ENCODE measurements at regions not wholly inside any gene's neighbourhood (a gene's known extent, or its start where the extent isn't known, plus 50 kb on each side); places are given as distances from the start of the nearest gene placed in this dataset.

DNA sequence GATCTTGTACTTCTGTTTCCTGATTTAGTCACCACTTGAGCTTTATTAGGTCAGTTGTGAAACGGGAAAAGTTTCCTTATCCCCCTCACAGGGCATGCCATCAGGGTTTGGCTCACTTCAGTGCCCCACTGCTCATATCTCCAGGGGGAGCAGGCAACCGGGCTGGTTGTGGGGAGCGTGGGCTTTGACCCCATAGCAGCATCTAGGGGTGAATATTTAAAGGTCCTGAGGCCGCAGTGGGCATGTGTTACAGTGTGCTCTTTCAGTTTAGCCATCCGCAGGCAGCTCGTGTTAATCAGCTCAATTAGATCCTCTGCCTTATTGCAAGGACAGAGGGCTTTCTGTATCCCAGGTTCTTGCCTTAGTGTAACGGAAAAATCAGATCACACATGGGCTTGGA lies 71.9 kb downstream of the MRPL46 start:
- Histone ChIP-seq H3K79me2 (ENCODE audit: insufficient read depth) (no peaks in the 10 kb centered on the region), H3K9me3 (no peaks in the 10 kb centered on the region), H3K9ac (no peak overlapping the region), H3K27ac (ENCODE audit: low read depth in 2 of 2, low read length in 1 of 2) (no peak overlapping the region), H3K4me1 (ENCODE audit: control insufficient read depth in 1 of 2, insufficient read depth in 2 of 2, low read depth in 1 of 2, low read length in 1 of 2) (no peaks in the 10 kb centered on the region), H3K27me3 (ENCODE audit: insufficient read depth) (no peaks in the 10 kb centered on the region), H3K9me2 (no peaks in the 10 kb centered on the region), H3K36me3 (replicated peaks in 1 of 2; ENCODE audit: control insufficient read depth in 1 of 2, insufficient read depth in 2 of 2, low read length in 1 of 2) (no peaks in the 10 kb centered on the region), H3F3A (replicated peaks; ENCODE audit: insufficient read depth) (no peaks in the 10 kb centered on the region), H2AFZ (ENCODE audit: low read depth) (no peak overlapping the region), H3K4me2 (no peak overlapping the region), H3K4me3 (ENCODE audit: low read depth in 2 of 2, low read length in 1 of 2) (no peak overlapping the region), H4K20me1 (ENCODE audit: insufficient read depth) (no peaks in the 10 kb centered on the region)
- 18% methylated on average over 5 of the region's 7 CpGs for WGBS (ENCODE audit: low lambda C conversion rate)
- ChIA-PET POLR2A (no interaction called here), CTCF (interaction anchor here (0.6 kb wide), 1 partner anchor 27 kb away, joined by 3 read pairs; no protein-coding TSS in a partner anchor)
- no peak for DNase-seq
- no peak for TF ChIP-seq GATA2 (CRISPR knock-in tag; IDR thresholded peaks at IDR 0.05)
- TF ChIP-seq EZH2phosphoT487 (IDR thresholded peaks at IDR 0.05; ENCODE audit: borderline replicate concordance, low read depth) = no peak

DNA sequence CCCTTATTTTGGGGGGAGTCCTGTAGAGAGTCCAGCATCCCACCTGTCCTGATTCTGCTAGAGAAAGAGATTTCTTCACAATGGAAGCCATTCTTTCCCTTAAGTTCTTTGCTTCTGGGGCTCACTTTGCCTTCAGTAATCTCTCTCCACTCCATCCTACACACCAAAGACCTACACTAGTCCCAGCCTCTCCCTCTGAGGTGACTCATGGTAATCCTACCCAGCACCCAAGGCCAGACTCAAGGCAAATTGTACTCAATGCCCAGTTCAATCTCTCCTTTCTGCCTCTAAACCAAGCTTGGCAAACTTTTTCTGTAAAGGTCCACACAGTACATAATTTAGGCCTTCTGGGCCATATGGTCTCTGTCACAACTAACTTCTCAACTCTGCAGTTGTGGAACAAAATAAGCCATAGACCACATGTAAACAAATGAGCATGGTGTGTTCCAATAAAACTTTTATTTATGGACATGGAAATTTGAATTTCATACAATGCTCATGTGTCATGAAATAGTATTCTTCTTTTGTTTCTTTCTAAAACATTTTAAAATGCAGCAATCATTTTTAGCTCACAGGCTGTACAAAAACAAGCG lies 72.5 kb downstream of the MRPL46 start:
- Histone ChIP-seq H3K27me3 (ENCODE audit: insufficient read depth) (no peaks in the 10 kb centered on the region), H3K4me2 (no peak overlapping the region), H3K36me3 (replicated peaks in 1 of 2; ENCODE audit: control insufficient read depth in 1 of 2, insufficient read depth in 2 of 2, low read length in 1 of 2) (no peaks in the 10 kb centered on the region), H2AFZ (ENCODE audit: low read depth) (no peak overlapping the region), H3K9me3 (no peaks in the 10 kb centered on the region), H4K20me1 (ENCODE audit: insufficient read depth) (no peaks in the 10 kb centered on the region), H3K4me3 (ENCODE audit: low read depth in 2 of 2, low read length in 1 of 2) (no peak overlapping the region), H3K27ac (ENCODE audit: low read depth in 2 of 2, low read length in 1 of 2) (no peak overlapping the region), H3F3A (replicated peaks; ENCODE audit: insufficient read depth) (no peaks in the 10 kb centered on the region), H3K79me2 (ENCODE audit: insufficient read depth) (no peaks in the 10 kb centered on the region), H3K4me1 (ENCODE audit: control insufficient read depth in 1 of 2, insufficient read depth in 2 of 2, low read depth in 1 of 2, low read length in 1 of 2) (no peaks in the 10 kb centered on the region), H3K9ac (no peak overlapping the region), H3K9me2 (no peaks in the 10 kb centered on the region)
- CTCF ChIA-PET = no interaction called here
- no peak for TF ChIP-seq GABPA (IDR thresholded peaks at IDR 0.05; ENCODE audit: low read depth)
- TF ChIP-seq MXI1 (IDR thresholded peaks at IDR 0.05; ENCODE audit: low read depth, low read length) = no peak
- no peak for TF ChIP-seq MEF2A (IDR thresholded peaks at IDR 0.05; ENCODE audit: borderline replicate concordance, low read depth)
- TF ChIP-seq, protein P1, sequence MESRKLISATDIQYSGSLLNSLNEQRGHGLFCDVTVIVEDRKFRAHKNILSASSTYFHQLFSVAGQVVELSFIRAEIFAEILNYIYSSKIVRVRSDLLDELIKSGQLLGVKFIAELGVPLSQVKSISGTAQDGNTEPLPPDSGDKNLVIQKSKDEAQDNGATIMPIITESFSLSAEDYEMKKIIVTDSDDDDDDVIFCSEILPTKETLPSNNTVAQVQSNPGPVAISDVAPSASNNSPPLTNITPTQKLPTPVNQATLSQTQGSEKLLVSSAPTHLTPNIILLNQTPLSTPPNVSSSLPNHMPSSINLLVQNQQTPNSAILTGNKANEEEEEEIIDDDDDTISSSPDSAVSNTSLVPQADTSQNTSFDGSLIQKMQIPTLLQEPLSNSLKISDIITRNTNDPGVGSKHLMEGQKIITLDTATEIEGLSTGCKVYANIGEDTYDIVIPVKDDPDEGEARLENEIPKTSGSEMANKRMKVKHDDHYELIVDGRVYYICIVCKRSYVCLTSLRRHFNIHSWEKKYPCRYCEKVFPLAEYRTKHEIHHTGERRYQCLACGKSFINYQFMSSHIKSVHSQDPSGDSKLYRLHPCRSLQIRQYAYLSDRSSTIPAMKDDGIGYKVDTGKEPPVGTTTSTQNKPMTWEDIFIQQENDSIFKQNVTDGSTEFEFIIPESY (IDR thresholded peaks at IDR 0.05; ENCODE audit: borderline replicate concordance, low read depth) = no peak
- no peak for TF ChIP-seq IRF3 (IDR thresholded peaks at IDR 0.05; ENCODE audit: low read depth, low read length)
- no peak for TF ChIP-seq NRF1 (IDR thresholded peaks at IDR 0.05; ENCODE audit: low read depth, low read length)
- no peak for TF ChIP-seq POLR2AphosphoS5 (IDR thresholded peaks at IDR 0.05; ENCODE audit: low read depth, low read length)
- TF ChIP-seq, protein P2, sequence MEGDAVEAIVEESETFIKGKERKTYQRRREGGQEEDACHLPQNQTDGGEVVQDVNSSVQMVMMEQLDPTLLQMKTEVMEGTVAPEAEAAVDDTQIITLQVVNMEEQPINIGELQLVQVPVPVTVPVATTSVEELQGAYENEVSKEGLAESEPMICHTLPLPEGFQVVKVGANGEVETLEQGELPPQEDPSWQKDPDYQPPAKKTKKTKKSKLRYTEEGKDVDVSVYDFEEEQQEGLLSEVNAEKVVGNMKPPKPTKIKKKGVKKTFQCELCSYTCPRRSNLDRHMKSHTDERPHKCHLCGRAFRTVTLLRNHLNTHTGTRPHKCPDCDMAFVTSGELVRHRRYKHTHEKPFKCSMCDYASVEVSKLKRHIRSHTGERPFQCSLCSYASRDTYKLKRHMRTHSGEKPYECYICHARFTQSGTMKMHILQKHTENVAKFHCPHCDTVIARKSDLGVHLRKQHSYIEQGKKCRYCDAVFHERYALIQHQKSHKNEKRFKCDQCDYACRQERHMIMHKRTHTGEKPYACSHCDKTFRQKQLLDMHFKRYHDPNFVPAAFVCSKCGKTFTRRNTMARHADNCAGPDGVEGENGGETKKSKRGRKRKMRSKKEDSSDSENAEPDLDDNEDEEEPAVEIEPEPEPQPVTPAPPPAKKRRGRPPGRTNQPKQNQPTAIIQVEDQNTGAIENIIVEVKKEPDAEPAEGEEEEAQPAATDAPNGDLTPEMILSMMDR (IDR thresholded peaks at IDR 0.05) = no peak
- TF ChIP-seq RCOR1 (IDR thresholded peaks at IDR 0.05; ENCODE audit: low read length) = no peak
- TF ChIP-seq TCF12 (IDR thresholded peaks at IDR 0.05) = no peak
- no peak for TF ChIP-seq MAX (IDR thresholded peaks at IDR 0.05; ENCODE audit: low read depth)
- no peak for TF ChIP-seq TAF1 (IDR thresholded peaks at IDR 0.05; ENCODE audit: borderline replicate concordance, low read depth, low read length)
- TF ChIP-seq FOXJ3 (CRISPR knock-in tag; IDR thresholded peaks at IDR 0.05) = no peak
- no peak for TF ChIP-seq CHD2 (IDR thresholded peaks at IDR 0.05; ENCODE audit: low read length, partially characterized antibody)
- no peak for DNase-seq
- WGBS (ENCODE audit: low lambda C conversion rate) = 69% methylated on average over 1 of the region's 1 CpG
- POLR2A ChIA-PET = no interaction called here

All from SK-N-SH (cell line).